ENCODE measurements at regions not wholly inside any gene's neighbourhood (a gene's known extent, or its start where the extent isn't known, plus 50 kb on each side); places are given as distances from the start of the nearest gene placed in this dataset.

DNA sequence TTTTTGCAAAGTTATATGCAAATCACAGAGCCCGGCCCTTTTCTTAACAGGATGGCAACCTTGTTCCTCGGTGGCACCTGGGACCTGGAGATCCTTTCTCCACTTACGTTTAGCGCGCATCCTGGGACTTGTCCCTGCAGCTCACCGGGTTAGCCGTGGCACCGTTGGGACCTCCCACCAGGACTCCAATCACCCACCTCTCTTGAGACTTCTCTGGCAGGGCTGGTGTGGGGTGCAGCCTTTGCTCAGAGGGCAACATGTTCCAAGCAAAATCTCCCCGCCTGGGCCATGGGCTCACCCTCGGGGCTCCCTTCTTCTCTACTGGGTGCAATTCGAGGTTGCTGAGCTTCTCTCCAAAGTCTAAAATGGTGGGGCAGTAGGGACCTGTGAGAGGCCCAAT is 211.9 kb upstream of the UMPS start:
- H3K36me3 ChIP-seq = no peaks in the 10 kb centered on the region
- DNase-seq = no peak
- H3K9me3 ChIP-seq (ENCODE audit: severe bottlenecking) = no peaks in the 10 kb centered on the region
- H3K27me3 ChIP-seq (ENCODE audit: insufficient read depth, low read depth, severe bottlenecking) = no peaks in the 10 kb centered on the region
- TF ChIP-seq, protein P1, sequence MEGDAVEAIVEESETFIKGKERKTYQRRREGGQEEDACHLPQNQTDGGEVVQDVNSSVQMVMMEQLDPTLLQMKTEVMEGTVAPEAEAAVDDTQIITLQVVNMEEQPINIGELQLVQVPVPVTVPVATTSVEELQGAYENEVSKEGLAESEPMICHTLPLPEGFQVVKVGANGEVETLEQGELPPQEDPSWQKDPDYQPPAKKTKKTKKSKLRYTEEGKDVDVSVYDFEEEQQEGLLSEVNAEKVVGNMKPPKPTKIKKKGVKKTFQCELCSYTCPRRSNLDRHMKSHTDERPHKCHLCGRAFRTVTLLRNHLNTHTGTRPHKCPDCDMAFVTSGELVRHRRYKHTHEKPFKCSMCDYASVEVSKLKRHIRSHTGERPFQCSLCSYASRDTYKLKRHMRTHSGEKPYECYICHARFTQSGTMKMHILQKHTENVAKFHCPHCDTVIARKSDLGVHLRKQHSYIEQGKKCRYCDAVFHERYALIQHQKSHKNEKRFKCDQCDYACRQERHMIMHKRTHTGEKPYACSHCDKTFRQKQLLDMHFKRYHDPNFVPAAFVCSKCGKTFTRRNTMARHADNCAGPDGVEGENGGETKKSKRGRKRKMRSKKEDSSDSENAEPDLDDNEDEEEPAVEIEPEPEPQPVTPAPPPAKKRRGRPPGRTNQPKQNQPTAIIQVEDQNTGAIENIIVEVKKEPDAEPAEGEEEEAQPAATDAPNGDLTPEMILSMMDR (IDR thresholded peaks at IDR 0.05; ENCODE audit: low read depth, low read length) = no peak
- H3K27ac ChIP-seq = no peak overlapping the region
- no peak overlapping the region for H3K4me3 ChIP-seq (ENCODE audit: low read depth, low read length)

DNA sequence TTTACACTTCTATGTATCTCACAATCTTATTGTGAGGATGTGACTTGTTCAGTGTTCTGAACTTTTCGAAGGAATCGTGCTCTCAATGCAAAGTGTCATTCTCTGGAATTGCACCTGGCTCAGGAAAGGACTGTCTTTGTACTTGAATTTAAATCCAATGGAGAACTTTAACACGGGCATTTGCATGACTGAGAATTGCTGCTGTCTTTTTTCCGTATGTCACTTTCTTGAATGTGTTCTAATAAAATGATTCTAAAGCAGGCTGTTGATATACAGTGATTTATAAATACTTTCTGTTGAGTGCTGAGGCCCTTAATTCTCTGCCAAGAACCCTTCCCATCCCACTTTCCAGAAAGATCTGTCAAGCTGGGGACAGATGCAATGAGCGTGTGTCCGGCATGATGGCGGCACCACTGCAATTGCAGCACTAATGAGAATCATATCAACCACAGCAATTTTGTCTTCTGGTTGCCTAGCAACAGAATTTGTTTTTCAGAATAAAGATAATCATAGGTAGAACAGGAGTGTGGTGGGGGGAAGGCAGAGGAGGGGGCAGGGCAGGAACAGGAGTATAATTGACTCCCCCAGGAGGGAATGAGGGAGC is 210.6 kb upstream of the UMPS start:
- DNase-seq = no peak
- H3K9me3 ChIP-seq (ENCODE audit: severe bottlenecking) = no peaks in the 10 kb centered on the region
- H3K4me3 ChIP-seq (ENCODE audit: low read depth, low read length) = no peak overlapping the region
- TF ChIP-seq, protein P1 (IDR thresholded peaks at IDR 0.05; ENCODE audit: low read depth, low read length) = no peak
- H3K27me3 ChIP-seq (ENCODE audit: insufficient read depth, low read depth, severe bottlenecking) = no peaks in the 10 kb centered on the region
- H3K36me3 ChIP-seq = no peaks in the 10 kb centered on the region
- H3K27ac ChIP-seq = no peak overlapping the region

DNA sequence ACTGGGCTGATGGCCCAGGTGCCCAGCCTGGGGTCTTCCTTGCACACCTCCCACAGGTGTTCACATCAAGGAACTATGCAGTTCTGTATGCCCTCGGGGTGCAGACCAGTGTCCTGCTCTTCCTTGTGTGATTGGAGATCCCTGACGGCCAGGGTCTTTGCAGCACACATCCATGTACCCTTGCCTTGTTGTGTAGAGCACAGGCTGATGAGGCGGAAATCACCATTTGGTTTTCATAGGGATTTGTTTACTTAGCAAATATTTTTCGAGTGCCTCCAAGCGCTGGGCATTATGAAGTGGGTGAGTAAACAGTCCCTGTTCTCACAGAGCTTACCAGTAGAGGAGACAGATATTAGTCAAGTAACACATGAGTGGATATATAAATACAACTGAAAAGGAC is 209.3 kb upstream of the UMPS start:
- Histone ChIP-seq H3K27ac (no peak overlapping the region), H3K4me3 (ENCODE audit: low read depth, low read length) (no peak overlapping the region), H3K9me3 (ENCODE audit: severe bottlenecking) (no peaks in the 10 kb centered on the region), H3K27me3 (ENCODE audit: insufficient read depth, low read depth, severe bottlenecking) (no peaks in the 10 kb centered on the region), H3K36me3 (no peaks in the 10 kb centered on the region)
- TF ChIP-seq, protein P1 (IDR thresholded peaks at IDR 0.05; ENCODE audit: low read depth, low read length) = no peak
- no peak for DNase-seq

DNA sequence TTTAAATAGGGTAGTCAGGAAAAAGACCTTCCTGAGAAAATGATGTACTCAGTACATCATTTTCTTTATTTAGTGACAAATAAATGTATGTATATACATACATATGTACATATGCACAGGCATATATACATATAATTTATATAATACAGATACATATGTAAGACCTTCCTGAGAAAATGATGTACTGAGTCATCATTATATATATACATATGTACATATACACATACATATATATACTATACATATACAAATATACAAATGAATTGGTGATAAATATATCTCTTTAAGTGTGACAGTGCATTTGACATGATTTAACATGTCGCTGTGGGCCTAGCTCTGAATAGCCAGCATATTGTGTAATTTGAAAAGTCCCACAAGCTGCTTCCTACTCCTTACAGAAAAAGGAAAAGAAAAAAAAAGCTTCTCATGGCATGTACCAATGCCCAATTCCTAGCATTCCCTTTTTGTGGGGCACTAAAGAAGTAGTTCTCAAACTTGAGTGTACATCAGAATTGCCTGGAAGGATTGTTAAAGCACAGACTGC is 208.1 kb upstream of the UMPS start:
- no peaks in the 10 kb centered on the region for H3K27me3 ChIP-seq (ENCODE audit: insufficient read depth, low read depth, severe bottlenecking)
- TF ChIP-seq, protein P1 (IDR thresholded peaks at IDR 0.05; ENCODE audit: low read depth, low read length) = no peak
- no peak for DNase-seq
- no peaks in the 10 kb centered on the region for H3K36me3 ChIP-seq
- H3K9me3 ChIP-seq (ENCODE audit: severe bottlenecking) = no peaks in the 10 kb centered on the region
- H3K27ac ChIP-seq = no peak overlapping the region
- no peak overlapping the region for H3K4me3 ChIP-seq (ENCODE audit: low read depth, low read length)

DNA sequence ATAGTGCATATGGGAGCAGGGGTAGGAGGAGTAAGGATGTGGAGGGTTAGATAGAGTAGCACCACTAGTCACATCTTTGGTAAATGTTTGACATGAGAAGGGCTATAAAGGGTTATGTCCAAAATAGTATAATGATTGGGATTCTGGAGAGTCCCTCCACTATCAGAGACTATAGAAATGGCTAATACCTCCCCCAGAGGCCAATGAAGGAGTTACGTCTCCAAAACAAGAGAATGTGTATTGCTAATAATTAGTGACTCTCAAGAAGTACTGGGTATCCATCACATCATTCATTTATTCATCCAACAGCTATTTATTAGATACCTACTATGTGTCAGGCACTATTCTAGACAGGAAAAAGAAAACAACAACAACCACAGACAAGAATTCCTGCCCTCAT is 203.7 kb upstream of the UMPS start:
- TF ChIP-seq, protein P1 (IDR thresholded peaks at IDR 0.05; ENCODE audit: low read depth, low read length) = no peak
- no peak overlapping the region for H3K27ac ChIP-seq
- no peaks in the 10 kb centered on the region for H3K36me3 ChIP-seq
- H3K9me3 ChIP-seq (ENCODE audit: severe bottlenecking) = no peaks in the 10 kb centered on the region
- no peak for DNase-seq
- no peaks in the 10 kb centered on the region for H3K27me3 ChIP-seq (ENCODE audit: insufficient read depth, low read depth, severe bottlenecking)
- no peak overlapping the region for H3K4me3 ChIP-seq (ENCODE audit: low read depth, low read length)
